HepG2 (cell line): ENCODE measurements at regions not wholly inside any gene's neighbourhood (a gene's known extent, or its start where the extent isn't known, plus 50 kb on each side); places are given as distances from the start of the nearest gene placed in this dataset.

Experiments used
- ATAC-seq: fragments of 200-7000 bp; cut with Tn5 transposase; 3 replicates; pipeline ENCODE4 v1.9.1; 2020; ENCODE audit warnings: mild to moderate bottlenecking, moderate library complexity
- BruUV-seq: library from RNA; stranded (reverse); fragments of 400-500 nt; replicated peaks from 2 replicates; lab custom pipeline; 2021; lab: Mats Ljungman, UMichigan
- CTCF ChIA-PET: fragments of 300-600 bp; formaldehyde crosslinking; extraction: SDS; loops from one replicate; lab custom pipeline; 2021; ENCODE audit warnings: low total read pairs, inconsistent platforms, low intra/inter-chr PET ratio; lab: Yijun Ruan, JAX
- POLR2A ChIA-PET: fragments of 350-600 bp; sonication (Branson Sonifier 250); formaldehyde crosslinking; loops from one replicate; lab custom pipeline; 2020; ENCODE audit warnings: antibody characterized with exemption, inconsistent platforms; lab: Yijun Ruan, JAX
- DNase-seq: peaks from one replicate; pipeline ENCODE4 v3.0.0-alpha.2; 2015; ENCODE audit warnings: low spot score
- FAIRE-seq: peaks from 3 replicates; lab custom pipeline; 2011; peaks lifted over from hg19 to GRCh38; lab: Jason Lieb, UNC
- H2AFZ ChIP-seq: one replicate; pipeline ENCODE4 v1.6.1; 2011; ENCODE audit warnings: low read length, inconsistent platforms
- H3K27ac ChIP-seq: fragments of 300-600 bp; 3 replicates; pipeline ENCODE4 v1.8.0; 2011; ENCODE audit warnings: mixed run types, mild to moderate bottlenecking, mixed read lengths, low read length, inconsistent platforms; ENCODE audit not compliant: insufficient read depth; ENCODE audit errors: extremely low read length
- H3K27me3 ChIP-seq, 2 experiments: fragments of 200-600 bp in 1 of 2; 2 replicates in 1 of 2; 3 replicates in 1 of 2; pipeline versions ENCODE4 v1.6.0 to v1.8.0; 2011; ENCODE audit warnings: low read length in 2 of 2, mild to moderate bottlenecking in 2 of 2, moderate library complexity in 2 of 2, inconsistent platforms in 1 of 2; ENCODE audit not compliant: insufficient read depth in 2 of 2, control insufficient read depth in 1 of 2
- H3K36me3 ChIP-seq, 2 experiments: fragments of 200-600 bp in 1 of 2; replicated peaks in 1 of 2; 2 replicates in 1 of 2; 3 replicates in 1 of 2; pipeline versions ENCODE4 v1.5.1 to v1.8.0; 2011; ENCODE audit warnings: low read length in 2 of 2, inconsistent platforms in 1 of 2; ENCODE audit not compliant: insufficient read depth in 2 of 2, control insufficient read depth in 1 of 2
- H3K4me1 ChIP-seq: 2 replicates; pipeline ENCODE4 v1.5.1; 2012; ENCODE audit warnings: low read length, inconsistent platforms; ENCODE audit not compliant: insufficient read depth
- H3K4me2 ChIP-seq: 2 replicates; pipeline ENCODE4 v1.6.0; 2011; ENCODE audit warnings: low read depth, low read length, inconsistent platforms
- H3K4me3 ChIP-seq, 3 experiments: fragments of 200-600 bp in 1 of 3; sonication (generic), shearing (Covaris generic) in 1 of 3; replicated peaks in 1 of 3; 2 replicates each; pipeline ENCODE4 v1.5.1; 2011 to 2016; ENCODE audit warnings: low read length in 3 of 3, inconsistent platforms in 2 of 3, low read depth in 2 of 3, mild to moderate bottlenecking in 2 of 3, control low read depth in 1 of 3, mixed read lengths in 1 of 3; ENCODE audit not compliant: insufficient read depth in 1 of 3
- H3K79me2 ChIP-seq: one replicate; pipeline ENCODE4 v1.6.1; 2011; ENCODE audit warnings: low read length, inconsistent platforms; ENCODE audit not compliant: insufficient read depth
- H3K9ac ChIP-seq: 2 replicates; pipeline ENCODE4 v1.6.0; 2011; ENCODE audit warnings: mild to moderate bottlenecking, low read depth, low read length, inconsistent platforms; ENCODE audit not compliant: insufficient read depth
- H3K9me3 ChIP-seq: 2 replicates; pipeline ENCODE4 v1.5.1; 2012; ENCODE audit warnings: mild to moderate bottlenecking, low read length
- H4K20me1 ChIP-seq: 2 replicates; pipeline ENCODE4 v1.6.0; 2011; ENCODE audit warnings: inconsistent platforms, mild to moderate bottlenecking, low read length, moderate library complexity; ENCODE audit not compliant: insufficient read depth
- HMGA1 ChIP-seq: sonication (generic); formaldehyde crosslinking; conservative IDR thresholded peaks from 2 replicates; pipeline ENCODE4 v1.4.0; 2020; ENCODE audit warnings: missing genetic modification reagents
- JUN ChIP-seq: sonication (generic); formaldehyde crosslinking; IDR thresholded peaks from 2 replicates; pipeline ENCODE4 v1.4.0; 2020; ENCODE audit warnings: mild to moderate bottlenecking, missing genetic modification reagents
- RAD51 ChIP-seq: fragments of 450-650 bp; IDR thresholded peaks from 2 replicates; pipeline ENCODE4 v1.6.1; 2016; ENCODE audit warnings: borderline replicate concordance
- RBM22 ChIP-seq: fragments of 200-400 bp; formaldehyde crosslinking; optimal IDR thresholded peaks from 2 replicates; pipeline ENCODE3; 2017; ENCODE audit warnings: mild to moderate bottlenecking, low read length, moderate library complexity
- SOX13 ChIP-seq, 3 experiments: fragments of 450-650 bp in 1 of 3; sonication (generic) in 1 of 3; formaldehyde crosslinking in 1 of 3; IDR thresholded peaks in 2 of 3; conservative IDR thresholded peaks in 1 of 3; 2 replicates each; pipeline versions ENCODE4 v1.5.0 to v1.6.1; 2016 to 2020; ENCODE audit warnings: antibody characterized with exemption in 1 of 3, mild to moderate bottlenecking in 1 of 3, missing compliant biosample characterization in 1 of 3, missing genetic modification reagents in 1 of 3, moderate library complexity in 1 of 3
- ZNF331 ChIP-seq: sonication (generic); formaldehyde crosslinking; IDR thresholded peaks from 2 replicates; pipeline ENCODE4 v1.4.0; 2020; ENCODE audit warnings: missing genetic modification reagents
- ZNF431 ChIP-seq: sonication (generic); formaldehyde crosslinking; IDR thresholded peaks from 2 replicates; pipeline ENCODE4 v1.9.0; 2022; ENCODE audit warnings: missing genetic modification reagents, low read depth, mild to moderate bottlenecking, borderline replicate concordance
- ZNF772 ChIP-seq: sonication (generic); formaldehyde crosslinking; IDR thresholded peaks from 2 replicates; pipeline ENCODE4 v1.5.0; 2020; ENCODE audit warnings: mild to moderate bottlenecking, missing genetic modification reagents
- WGBS: methylation state at CpG from one replicate; pipeline ENCODE4 v1.1.6; 2017; ENCODE audit warnings: low lambda C conversion rate; 5-methylcytosine and 5-hydroxymethylcytosine counted together
- in situ Hi-C: cut with HindIII; loops from 2 replicates; pipeline ENCODE4 v1.10.0; 2017; ENCODE audit warnings: low pct_unique_long_range_greater_than_20kb; ENCODE audit not compliant: extremely low pct_ligation_motif_present
- intact Hi-C: fragments of 100-400 bp; cut with micrococcal nuclease; formaldehyde crosslinking; loops from one replicate; pipeline ENCODE4 v1.10.0; 2022; ENCODE audit not compliant: unreplicated experiment
- TF ChIP-seq, protein P1 (sequence below): sonication (generic); formaldehyde crosslinking; IDR thresholded peaks from 2 replicates; pipeline ENCODE4 v1.4.0; 2020; ENCODE audit warnings: missing genetic modification reagents
- TF ChIP-seq, protein P2 (sequence below): IDR thresholded peaks from 2 replicates; pipeline ENCODE4 v1.6.1; 2016; ENCODE audit warnings: low read depth, borderline replicate concordance

DNA sequence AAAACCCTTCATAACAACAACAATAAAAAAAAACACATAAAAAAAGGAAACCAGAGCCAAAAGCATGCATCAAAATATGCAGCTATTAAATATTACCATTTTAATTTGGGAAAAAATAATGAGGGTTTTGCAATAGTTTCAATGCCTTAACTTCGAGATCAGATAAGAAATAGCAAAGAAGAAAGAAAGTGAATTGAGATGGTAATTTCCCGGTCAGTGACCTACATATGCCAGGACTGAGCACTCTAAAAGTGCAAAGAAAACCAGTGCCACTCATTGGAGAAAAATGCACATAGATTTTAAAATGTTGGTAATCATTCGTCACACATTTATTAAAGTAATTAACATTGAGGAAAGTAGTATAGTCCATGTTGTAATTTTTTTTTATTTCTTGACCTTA lies 944.2 kb downstream of the EFNB2 start:
- POLR2A ChIA-PET = no interaction called here
- H3K4me2 ChIP-seq = no peak overlapping the region
- DNase-seq = no peak
- H3K27me3 ChIP-seq = no peaks in the 10 kb centered on the region
- TF ChIP-seq, protein P1, sequence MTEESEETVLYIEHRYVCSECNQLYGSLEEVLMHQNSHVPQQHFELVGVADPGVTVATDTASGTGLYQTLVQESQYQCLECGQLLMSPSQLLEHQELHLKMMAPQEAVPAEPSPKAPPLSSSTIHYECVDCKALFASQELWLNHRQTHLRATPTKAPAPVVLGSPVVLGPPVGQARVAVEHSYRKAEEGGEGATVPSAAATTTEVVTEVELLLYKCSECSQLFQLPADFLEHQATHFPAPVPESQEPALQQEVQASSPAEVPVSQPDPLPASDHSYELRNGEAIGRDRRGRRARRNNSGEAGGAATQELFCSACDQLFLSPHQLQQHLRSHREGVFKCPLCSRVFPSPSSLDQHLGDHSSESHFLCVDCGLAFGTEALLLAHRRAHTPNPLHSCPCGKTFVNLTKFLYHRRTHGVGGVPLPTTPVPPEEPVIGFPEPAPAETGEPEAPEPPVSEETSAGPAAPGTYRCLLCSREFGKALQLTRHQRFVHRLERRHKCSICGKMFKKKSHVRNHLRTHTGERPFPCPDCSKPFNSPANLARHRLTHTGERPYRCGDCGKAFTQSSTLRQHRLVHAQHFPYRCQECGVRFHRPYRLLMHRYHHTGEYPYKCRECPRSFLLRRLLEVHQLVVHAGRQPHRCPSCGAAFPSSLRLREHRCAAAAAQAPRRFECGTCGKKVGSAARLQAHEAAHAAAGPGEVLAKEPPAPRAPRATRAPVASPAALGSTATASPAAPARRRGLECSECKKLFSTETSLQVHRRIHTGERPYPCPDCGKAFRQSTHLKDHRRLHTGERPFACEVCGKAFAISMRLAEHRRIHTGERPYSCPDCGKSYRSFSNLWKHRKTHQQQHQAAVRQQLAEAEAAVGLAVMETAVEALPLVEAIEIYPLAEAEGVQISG = no peak
- no peak for TF ChIP-seq ZNF331 (CRISPR knock-in tag)
- no peak for TF ChIP-seq RAD51
- no peak for TF ChIP-seq ZNF772 (CRISPR knock-in tag)
- TF ChIP-seq JUN (CRISPR knock-in tag) = no peak
- H3K4me1 ChIP-seq = no peaks in the 10 kb centered on the region
- no peak for FAIRE-seq
- peaks cover 29% of the 10 kb centered on the region for H3K9me3 ChIP-seq
- no peaks in the 10 kb centered on the region for H3K79me2 ChIP-seq
- no peaks in the 10 kb centered on the region for H3K36me3 ChIP-seq
- CTCF ChIA-PET = no interaction called here
- H2AFZ ChIP-seq = no peak overlapping the region
- H3K27ac ChIP-seq = no peak overlapping the region
- H3K9ac ChIP-seq = no peak overlapping the region
- ATAC-seq = no peak
- in situ Hi-C loops (no loop called here), intact Hi-C loops (no loop called here)
- BruUV-seq = no TSS peak
- no peak overlapping the region for H3K4me3 ChIP-seq
- no peaks in the 10 kb centered on the region for H4K20me1 ChIP-seq
- WGBS = 2% methylated on average over 3 of the region's 3 CpGs

DNA sequence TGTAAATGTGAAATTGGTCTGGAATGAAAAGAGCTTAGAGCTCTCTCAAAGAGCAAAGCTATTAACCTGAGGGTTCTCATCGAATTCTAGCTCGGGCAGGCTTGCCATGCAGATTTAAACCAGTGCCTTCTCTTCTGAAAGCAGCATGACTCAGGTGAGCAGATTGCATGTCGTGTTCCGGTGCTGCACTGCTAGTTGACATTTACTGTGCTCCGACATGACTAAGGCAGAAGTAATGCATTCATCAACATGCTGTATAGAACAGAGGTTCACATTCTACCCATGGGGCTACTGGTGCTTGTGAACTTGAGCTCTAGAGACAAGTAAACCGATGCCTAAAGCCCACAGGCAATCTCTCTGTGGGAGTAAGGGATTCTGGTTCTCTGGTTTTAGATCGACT lies 947.7 kb downstream of the EFNB2 start:
- no peak overlapping the region for H3K9ac ChIP-seq
- ChIA-PET POLR2A (no interaction called here), CTCF (no interaction called here)
- TF ChIP-seq SOX13 (IDR thresholded peaks at IDR 0.05) = no peak
- no peak for TF ChIP-seq SOX13 (CRISPR knock-in tag; conservative IDR thresholded peaks at IDR 0.05 in 1 of 2, IDR thresholded peaks at IDR 0.05 in 1 of 2)
- TF ChIP-seq RBM22 = no peak
- TF ChIP-seq ZNF431 (CRISPR knock-in tag) = no peak
- TF ChIP-seq, protein P2, sequence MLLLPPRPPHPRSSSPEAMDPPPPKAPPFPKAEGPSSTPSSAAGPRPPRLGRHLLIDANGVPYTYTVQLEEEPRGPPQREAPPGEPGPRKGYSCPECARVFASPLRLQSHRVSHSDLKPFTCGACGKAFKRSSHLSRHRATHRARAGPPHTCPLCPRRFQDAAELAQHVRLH (CRISPR knock-in tag) = no peak
- no peak for TF ChIP-seq HMGA1
- no TSS peak for BruUV-seq
- H3K27me3 ChIP-seq = no peaks in the 10 kb centered on the region
- no peak overlapping the region for H3K4me3 ChIP-seq
- FAIRE-seq (no peak), ATAC-seq (no peak), DNase-seq (no peak)
- H3K79me2 ChIP-seq = no peaks in the 10 kb centered on the region
- 3% methylated on average over 6 of the region's 7 CpGs for WGBS
- in situ Hi-C loops (no loop called here), intact Hi-C loops (no loop called here)
- H4K20me1 ChIP-seq = no peaks in the 10 kb centered on the region
- H3K36me3 ChIP-seq = no peaks in the 10 kb centered on the region
- H2AFZ ChIP-seq = no peak overlapping the region
- no peaks in the 10 kb centered on the region for H3K4me1 ChIP-seq
- H3K4me2 ChIP-seq = no peak overlapping the region
- H3K27ac ChIP-seq = no peak overlapping the region
- peaks cover 29% of the 10 kb centered on the region for H3K9me3 ChIP-seq
